SK-N-SH (cell line): ENCODE measurements at regions not wholly inside any gene's neighbourhood (a gene's known extent, or its start where the extent isn't known, plus 50 kb on each side); places are given as distances from the start of the nearest gene placed in this dataset.

ENCODE experiments used
- EP300 ChIP-seq, 2 experiments: IDR thresholded peaks; 2 replicates each; pipeline versions ENCODE4 v1.4.0 to v1.6.1; 2012; ENCODE audit warnings: borderline replicate concordance in 1 of 2, low read depth in 1 of 2, low read length in 1 of 2
- GATA2 ChIP-seq: sonication (generic); formaldehyde crosslinking; IDR thresholded peaks from 2 replicates; pipeline ENCODE4 v1.5.0; 2020; ENCODE audit warnings: mild to moderate bottlenecking, missing genetic modification reagents
- MEF2A ChIP-seq: IDR thresholded peaks from 2 replicates; pipeline ENCODE4 v1.4.0; 2012; ENCODE audit warnings: low read depth, borderline replicate concordance
- MXI1 ChIP-seq: IDR thresholded peaks from 2 replicates; pipeline ENCODE4 v1.6.1; 2012; ENCODE audit warnings: mild to moderate bottlenecking, low read depth, low read length, improper control_type of control experiment
- RAD21 ChIP-seq: IDR thresholded peaks from 2 replicates; pipeline ENCODE4 v1.6.1; 2012; ENCODE audit warnings: mild to moderate bottlenecking, low read length
- REST ChIP-seq: IDR thresholded peaks from 2 replicates; pipeline ENCODE4 v1.6.1; 2012; ENCODE audit warnings: mild to moderate bottlenecking, low read depth, low read length, moderate library complexity
- RFX5 ChIP-seq: IDR thresholded peaks from 2 replicates; pipeline ENCODE4 v1.6.1; 2012; ENCODE audit warnings: mild to moderate bottlenecking, improper control_type of control experiment, low read length
- TAF1 ChIP-seq: IDR thresholded peaks from 2 replicates; pipeline ENCODE4 v1.6.1; 2012; ENCODE audit warnings: low read depth, mild to moderate bottlenecking, low read length, moderate library complexity, borderline replicate concordance
- USF1 ChIP-seq: IDR thresholded peaks from 2 replicates; pipeline ENCODE4 v1.4.0; 2012; ENCODE audit warnings: low read depth, borderline replicate concordance
- TF ChIP-seq, protein P1 (sequence below): fragments of 200-600 bp; sonication (generic); IDR thresholded peaks from 2 replicates; pipeline ENCODE4 v1.6.1; 2017; ENCODE audit warnings: antibody characterized with exemption, mild to moderate bottlenecking, moderate library complexity

- TF ChIP-seq, protein P1, sequence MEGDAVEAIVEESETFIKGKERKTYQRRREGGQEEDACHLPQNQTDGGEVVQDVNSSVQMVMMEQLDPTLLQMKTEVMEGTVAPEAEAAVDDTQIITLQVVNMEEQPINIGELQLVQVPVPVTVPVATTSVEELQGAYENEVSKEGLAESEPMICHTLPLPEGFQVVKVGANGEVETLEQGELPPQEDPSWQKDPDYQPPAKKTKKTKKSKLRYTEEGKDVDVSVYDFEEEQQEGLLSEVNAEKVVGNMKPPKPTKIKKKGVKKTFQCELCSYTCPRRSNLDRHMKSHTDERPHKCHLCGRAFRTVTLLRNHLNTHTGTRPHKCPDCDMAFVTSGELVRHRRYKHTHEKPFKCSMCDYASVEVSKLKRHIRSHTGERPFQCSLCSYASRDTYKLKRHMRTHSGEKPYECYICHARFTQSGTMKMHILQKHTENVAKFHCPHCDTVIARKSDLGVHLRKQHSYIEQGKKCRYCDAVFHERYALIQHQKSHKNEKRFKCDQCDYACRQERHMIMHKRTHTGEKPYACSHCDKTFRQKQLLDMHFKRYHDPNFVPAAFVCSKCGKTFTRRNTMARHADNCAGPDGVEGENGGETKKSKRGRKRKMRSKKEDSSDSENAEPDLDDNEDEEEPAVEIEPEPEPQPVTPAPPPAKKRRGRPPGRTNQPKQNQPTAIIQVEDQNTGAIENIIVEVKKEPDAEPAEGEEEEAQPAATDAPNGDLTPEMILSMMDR, result no peak
- no peak for TF ChIP-seq EP300 (IDR thresholded peaks at IDR 0.05; ENCODE audit: borderline replicate concordance in 1 of 2, low read depth in 1 of 2, low read length in 1 of 2)
- TF ChIP-seq REST, result no peak
- TF ChIP-seq RFX5, result no peak
- TF ChIP-seq RAD21, result no peak
- TF ChIP-seq MXI1, result no peak
- TF ChIP-seq USF1, result no peak
- TF ChIP-seq GATA2 (CRISPR knock-in tag), result no peak
- TF ChIP-seq MEF2A, result no peak
- no peak for TF ChIP-seq TAF1
These were observed 755.4 kb downstream of the KCNJ2 start for GRCh38 chr17:70924776-70925175.
